NCI-H2107 (cell line): ENCODE measurements at regions not wholly inside any gene's neighbourhood (a gene's known extent, or its start where the extent isn't known, plus 50 kb on each side); places are given as distances from the start of the nearest gene placed in this dataset.
"Not testable (repeated sequence)": the region's sequence is repeated elsewhere in the genome, so short reads cannot be mapped to it uniquely, and the experiment has no call there.

Source experiments
- DNase-seq: peaks from one replicate; lab custom pipeline; 2025; lab: John Stamatoyannopoulos, UW

DNA sequence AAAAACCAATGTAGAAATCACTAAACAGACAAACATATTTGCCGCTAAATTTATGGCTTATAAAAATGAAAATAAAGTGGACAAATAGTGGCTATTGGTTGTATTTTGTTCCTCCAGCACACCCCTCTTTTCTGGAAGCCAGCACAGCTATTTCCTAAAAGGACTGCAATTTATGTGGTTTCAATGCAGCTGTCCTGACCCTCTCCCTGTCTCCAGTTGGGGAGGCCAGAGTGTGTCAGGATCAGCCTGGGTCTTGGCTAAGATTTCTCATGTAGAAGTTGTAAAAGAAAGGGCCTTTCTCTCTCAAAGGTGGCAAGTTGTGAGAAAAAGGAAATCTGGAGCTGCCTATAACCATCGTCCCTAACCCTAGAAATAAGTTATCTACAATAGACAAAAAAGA lies 165.6 kb downstream of the ALDH8A1 start:
- DNase-seq, result no peak

DNA sequence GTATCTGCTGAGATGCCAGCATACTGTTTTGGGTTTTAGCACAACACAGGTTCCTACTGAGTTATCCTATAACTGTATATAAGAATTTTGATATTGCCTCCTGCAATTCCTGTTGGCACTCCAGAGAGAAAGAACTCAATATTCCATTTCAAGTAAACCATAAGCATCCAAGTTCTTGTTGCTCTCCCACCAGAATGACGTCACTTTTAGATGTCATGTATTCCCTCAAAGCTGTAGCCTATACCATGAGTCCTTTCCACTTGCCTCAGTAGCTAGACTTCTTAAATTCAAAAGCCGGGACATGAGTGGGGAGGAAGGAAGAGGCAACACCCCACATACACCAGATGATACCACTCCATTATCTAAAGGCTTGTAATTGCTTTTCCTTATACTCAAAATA lies 171.5 kb downstream of the ALDH8A1 start:
- no peak for DNase-seq

DNA sequence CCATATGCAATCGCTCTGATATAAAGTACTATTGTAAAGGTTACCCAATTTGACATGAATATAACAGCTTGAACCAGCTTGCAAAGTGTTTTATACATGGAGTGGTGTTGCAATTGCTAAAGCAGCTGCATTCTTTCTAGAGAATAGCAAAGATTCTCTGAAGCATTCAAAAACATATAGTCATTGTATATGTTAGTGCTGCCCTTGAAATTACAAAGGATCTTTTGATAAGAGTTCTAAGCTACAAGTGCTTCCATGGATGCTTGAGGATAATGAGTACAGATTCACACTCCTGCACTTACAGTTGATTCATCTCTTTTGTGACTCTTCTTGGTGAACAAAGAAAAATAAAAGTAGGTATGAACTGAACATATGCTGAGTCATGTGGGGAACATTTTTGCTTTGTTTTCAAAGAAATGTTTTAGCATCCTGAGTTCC lies 175.7 kb downstream of the ALDH8A1 start:
- no peak for DNase-seq

DNA sequence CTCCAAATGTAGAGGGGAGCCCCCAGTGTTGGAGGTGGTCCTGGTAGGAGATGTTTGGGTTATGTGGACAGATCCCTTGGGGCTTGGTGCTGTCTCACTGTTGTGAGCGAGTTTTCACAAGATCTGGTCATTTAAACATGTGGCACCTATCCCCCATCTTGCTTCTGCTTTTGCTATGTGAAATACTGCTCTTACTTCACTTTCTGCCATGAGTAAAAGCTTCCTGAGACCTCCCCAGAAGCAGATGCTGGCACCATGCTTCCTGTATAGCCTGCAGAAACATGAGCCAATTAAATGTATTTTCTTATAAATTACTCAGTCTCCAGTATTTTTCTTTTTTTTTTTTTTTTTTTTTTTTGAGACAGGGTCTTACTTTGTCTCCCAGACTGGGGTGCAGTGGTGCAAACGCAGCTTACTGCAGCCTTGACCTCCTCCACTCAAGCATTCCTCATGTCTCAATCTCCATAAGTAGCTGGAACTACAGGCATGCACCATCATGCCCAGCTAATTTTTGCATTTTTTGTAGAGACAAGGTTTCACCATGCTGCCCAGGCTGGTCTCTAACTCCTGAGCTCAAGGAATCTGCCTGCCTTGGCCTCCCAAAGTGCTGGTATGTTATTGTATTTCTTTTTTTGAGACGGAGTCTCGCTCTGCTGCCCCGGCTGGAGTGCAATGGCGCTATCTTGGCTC lies 177.1 kb downstream of the ALDH8A1 start:
- DNase-seq, result no peak

DNA sequence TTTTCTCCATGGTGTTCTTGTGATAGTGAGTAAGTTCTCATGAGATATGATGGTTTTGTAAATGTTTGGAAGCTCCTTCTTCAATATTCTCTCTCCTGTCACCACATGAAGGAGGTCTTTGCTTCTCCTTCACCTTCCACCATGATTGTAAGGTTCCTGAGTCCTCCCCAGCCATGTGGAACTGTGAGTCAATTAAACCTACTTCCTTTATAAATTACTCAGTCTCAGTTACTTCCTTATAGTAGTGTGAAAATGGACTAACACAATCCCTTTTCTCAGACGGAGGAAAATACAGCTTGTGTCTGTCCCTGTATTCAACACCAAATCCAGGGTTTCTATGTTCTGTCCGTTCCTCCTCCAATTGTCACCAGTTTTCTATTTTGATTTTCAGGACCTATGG lies 181.0 kb downstream of the ALDH8A1 start:
- DNase-seq, result no peak

DNA sequence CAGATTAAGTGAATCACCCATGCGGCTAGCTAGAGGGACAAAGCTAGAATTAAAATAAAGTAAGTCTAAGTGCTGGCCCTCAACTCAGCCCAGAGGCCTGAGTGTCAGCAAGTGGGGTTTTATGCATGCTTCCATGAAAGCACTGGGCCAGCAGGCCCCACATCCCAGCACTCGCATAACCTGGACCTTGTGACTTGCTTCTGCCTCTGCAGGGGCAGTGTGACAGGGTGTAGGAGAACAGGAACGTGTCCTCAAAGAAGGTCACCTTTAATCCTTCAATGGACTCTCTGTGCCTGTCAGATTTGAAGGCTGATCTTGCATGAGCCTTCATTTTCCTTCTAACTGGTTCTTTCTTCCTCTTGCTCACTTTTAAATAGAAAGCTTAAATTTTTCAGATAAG lies 183.4 kb downstream of the ALDH8A1 start:
- no peak for DNase-seq

DNA sequence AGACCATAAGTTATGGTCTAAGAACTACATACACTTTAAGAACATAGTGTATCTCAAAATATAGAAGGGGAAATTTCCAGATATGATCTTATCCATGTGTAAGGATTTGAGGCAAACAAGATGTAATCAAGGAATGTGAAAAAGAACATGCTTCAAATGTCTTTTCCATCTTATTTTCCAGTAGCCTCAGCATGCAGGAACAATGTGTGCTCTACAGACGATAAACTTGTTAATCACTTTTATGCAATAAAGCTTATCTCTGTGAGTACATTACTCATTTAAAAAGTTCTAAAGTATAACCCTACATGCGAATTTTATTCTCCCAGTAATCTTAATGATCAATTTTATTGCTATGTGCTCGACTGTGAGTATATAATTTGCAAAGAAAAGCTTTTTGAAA lies 185.2 kb downstream of the ALDH8A1 start:
- DNase-seq, result no peak

DNA sequence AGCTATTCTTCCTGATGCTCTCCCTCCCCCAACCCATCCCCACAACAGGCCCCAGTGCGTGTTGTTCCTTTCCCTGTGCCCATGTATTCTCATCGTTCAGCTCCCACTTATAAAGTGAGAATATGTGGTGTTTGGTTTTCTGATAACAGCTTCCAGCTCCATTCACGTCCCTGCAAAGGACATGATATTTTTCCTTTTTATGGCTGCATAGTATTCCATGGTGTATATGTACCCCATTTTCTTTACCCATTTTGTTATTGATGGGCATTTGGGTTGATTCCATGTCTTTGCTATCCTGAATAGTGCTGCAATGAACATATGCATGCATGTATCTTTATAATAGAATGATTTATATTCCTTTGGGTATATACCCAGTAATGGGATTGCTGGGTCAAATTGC lies 186.3 kb downstream of the ALDH8A1 start:
- not testable (repeated sequence) for DNase-seq

DNA sequence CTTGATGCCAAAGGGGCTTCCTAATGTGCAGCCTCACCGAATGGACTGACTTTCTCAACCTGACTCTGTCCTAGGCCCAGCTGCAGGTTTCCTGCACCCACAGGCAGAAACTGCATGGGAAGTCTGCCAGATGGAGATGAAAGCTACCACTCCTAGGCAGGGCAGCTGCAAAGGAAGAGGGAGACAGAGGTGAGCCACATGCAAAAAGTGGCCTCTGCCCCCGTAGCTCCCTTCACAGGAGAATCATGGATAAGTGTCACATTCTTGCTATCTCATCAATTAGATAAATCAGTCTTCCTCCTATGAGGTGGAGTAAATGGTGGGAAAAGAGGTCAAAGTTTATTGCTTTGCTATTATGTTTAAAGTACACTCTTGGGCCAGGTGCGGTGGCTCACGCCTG lies 191.3 kb downstream of the ALDH8A1 start:
- no peak for DNase-seq

DNA sequence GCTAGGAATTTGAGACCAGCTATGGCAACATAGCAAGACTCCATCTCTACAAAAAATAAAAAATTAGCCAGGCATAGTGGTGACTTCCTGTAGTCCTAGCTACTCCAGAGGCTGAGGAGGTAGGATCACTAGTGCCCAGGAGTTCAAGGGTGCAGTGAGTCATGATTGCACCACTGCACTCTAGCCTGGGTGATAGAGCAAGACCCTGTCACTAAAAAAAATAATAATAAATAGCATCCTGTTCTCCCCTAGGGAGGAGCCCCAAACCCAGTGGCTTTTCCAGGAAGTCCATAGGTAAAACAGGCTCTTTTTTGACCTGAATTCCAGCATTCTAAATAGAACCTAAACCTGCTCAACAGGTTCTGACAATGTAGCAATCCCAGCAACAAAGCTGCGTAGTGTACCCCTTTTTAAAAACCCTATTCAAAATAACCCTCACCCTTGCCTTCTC lies 192.0 kb downstream of the ALDH8A1 start:
- DNase-seq, result no peak

DNA sequence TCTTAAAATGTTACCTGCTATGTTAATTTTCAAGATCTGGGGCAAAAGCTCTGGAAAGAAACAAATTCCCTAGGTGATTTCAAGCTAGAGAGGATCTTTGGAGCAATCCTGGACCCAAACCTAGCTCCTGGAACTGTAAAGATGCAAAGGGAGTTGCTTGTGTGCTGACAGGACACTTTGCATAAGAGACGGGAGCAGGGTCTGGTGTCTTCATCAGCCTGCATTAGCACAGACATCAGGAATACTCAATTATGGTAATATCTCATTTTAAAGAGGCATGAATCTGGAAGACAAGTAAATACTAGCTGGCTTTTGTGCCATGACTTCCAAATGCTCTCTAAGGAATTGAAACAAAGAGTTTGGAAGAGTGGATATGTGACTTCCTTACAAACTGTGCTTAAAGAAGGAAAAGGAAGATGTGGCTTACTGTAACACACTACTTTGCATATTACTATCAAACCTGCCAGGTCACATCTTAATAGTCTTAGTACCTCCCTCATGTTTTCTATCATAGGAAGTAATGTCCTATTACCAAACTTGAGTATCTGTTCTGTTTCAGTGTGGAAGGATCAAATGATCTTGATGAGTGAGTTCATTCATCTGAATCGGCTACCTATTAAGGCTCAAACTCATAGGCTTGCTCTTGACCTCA lies 193.4 kb downstream of the ALDH8A1 start:
- DNase-seq, result no peak

DNA sequence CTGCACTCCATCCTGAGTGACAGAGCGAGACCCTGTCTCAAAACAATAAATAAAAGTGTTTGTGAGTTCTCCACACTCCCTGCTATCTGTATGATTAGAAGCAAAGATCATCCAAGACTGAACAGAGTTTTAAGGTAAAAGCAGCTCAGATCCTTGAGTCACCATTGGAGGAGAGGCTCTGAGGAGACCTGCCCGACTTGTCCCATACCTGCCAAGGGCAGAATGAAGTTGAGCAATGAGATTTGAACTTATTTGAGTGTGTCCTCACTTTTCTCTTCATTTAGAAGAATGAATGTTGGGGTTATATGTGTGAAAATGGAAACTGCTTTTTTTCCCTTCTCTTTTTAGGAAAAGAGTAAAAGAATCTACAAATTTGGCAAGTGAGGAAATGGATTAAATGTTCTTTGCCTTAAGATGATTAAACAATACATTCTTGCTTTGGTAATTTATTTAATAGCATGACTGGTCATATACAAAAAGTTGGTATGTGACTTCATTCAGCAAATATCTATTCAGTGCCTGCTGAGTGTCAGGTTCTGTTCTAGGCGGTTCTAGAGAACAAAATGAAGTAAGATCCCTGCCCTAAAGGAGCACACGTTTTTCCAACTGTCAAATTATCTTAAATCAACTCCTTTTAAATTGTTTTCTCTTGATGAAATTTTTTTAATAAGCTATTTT lies 195.7 kb downstream of the ALDH8A1 start:
- no peak for DNase-seq

DNA sequence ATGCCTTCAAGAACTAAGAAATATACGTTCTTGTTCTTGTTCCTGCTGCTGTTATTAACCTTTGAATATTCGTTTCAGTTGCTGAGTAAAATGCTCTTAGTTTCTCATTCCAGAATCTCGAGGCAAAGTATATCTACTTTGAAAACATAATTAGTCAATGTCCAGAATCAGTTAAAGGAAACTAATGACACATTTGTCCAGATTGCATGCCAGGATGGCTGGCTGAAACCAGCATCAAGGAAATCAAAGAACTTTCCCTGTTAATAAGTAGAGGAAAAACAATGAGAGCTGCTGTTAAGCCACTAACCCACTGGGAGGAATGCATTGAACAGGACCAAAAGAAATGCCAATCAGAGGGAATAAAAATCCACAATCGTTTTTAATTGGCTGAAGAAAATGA lies 196.9 kb downstream of the ALDH8A1 start:
- no peak for DNase-seq

DNA sequence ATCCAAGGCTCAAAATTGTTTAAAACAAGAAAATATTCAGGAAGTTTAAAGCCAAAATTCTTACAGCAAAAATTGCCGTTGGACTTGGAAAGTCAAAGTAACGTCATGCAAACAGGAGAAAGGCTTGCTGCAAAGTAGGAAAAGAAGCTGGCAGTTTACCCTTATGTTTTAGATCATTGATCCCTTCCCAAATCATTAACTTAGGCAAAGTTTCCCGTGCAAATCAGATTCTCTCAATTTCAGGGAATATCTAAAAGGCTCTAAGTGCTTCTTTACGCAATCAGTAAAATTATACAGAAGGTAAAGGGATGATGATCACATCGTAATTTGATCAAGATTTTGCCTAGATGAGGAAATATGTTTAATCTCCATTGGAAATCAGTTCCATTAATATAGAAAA lies 197.5 kb downstream of the ALDH8A1 start:
- DNase-seq, result no peak

DNA sequence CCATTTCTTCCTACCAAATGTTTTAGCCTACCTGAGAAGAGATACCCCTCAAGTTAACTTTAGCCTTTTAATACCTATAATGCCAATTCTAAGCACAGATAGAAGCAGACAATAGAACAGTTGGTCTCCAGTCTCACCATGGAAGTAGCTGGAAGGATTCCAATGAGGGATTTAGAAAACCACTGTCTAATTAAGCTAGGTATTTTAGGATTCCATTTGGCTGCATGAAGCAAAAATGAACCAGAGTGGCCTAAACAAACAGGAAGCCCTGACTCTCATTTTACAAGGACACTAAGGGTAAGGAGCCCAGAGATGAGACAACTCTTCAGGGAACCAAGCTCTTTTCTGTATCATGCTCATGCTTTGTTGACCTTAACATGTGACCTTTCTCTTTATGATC lies 199.2 kb downstream of the ALDH8A1 start:
- DNase-seq, result no peak

DNA sequence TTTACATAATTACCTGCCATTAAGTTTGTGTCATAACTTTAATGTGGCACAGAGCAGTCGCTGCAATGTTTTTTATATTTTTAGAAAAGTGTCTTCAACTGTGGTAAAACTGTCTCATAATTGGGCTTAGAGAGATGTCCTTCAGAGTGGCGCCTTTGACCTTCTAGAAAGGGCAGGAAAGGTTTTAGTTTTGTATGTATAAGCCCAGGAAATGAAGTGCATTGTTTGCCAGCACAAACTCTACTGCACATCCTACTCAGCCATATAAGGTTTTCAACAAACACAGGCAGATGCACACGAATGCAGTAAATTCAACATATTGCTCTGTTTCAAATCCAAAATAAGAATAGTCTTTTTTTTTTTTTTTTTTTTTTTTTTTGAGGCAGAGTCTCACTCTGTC lies 201.4 kb downstream of the ALDH8A1 start:
- no peak for DNase-seq

DNA sequence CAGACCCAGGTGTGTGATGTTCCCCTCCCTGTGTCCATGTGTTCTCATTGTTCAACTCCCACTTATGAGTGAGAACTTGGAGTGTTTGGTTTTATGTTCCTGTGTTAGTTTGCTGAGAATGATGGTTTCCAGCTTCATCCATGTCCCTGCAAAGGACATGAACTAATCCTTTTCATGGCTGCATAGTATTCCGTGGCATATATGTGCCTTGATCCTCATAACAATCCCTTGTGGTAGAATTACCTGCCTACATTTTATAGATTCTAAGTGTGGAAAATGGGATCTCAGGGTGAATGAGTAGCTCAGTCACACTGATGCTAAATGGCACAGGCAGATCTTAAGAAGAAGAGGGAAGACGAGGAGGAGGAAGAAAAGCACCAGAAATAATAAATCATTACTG lies 202.7 kb downstream of the ALDH8A1 start:
- DNase-seq, result not testable (repeated sequence)

DNA sequence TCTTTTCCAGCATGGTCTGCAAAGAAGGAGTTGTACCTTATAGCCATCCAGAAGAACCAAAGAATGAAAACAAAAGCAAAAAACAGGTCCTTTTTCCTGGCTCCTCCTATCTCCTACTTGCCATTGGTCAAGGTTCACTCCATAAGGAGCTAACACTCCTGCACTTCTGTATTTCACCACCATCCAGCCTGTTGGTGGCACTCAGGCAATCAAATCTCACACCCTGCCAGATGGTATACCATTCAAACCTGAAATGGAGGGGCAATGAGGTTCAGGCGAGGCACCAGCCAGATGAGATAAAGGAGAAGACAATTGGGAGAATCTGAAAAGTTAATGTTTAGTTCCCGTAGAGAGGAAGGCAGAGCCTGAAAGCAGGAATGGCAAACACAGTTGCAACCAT lies 203.8 kb downstream of the ALDH8A1 start:
- DNase-seq, result no peak

DNA sequence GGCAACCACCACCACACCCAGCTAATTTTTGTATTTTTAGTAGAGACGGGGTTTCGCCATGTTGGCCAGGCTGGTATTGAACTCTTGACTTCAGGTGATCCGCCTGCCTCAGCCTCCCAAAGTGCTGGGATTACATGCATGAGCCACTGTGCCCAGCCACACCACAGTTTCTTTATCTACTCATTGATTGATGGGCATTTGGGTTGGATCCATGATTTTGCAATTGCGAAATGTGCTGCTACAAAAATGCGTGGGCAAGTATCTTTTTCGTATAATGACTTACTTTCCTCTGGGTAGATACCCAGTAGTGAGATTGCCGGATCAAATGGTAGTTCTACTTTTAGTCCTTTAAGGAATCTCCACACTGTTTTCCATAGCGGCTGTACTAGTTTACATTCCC lies 204.7 kb downstream of the ALDH8A1 start:
- DNase-seq, result not testable (repeated sequence)

DNA sequence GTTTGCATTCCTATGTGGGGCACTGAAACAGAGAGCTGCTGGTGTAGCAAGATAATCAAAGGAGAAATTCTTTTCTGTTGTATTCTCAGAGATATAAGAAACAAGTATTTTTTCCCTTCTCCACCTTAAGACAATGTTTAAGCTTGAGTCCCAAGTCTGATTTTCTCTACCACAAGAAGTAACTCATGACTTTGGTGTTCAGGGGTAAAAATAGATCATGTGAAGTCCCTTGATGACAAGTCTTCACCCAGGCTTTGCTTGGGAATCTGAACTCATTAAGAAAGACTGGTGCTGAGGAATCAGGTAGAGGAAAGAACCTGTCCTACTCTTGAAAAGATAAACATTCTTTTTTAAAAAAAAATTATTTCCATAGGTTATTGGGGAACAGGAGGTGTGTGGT lies 205.6 kb downstream of the ALDH8A1 start:
- DNase-seq, result no peak

DNA sequence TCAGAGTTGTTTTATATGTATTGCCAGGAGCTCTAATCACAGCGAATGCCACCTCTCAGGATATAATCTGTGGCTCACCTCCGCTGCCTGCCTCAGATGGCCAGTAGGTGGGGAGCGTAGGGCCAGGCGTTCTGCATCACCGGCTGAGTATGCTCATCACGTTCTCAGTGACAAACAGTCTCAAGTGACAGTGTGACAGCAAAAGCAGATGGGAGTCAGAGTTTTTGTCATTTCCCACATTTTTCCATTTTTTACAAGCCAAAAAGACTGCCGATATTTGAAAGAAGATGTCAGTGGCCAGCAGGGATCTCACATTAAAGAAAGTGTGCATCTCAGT lies 208.7 kb downstream of the ALDH8A1 start:
- DNase-seq, result no peak

DNA sequence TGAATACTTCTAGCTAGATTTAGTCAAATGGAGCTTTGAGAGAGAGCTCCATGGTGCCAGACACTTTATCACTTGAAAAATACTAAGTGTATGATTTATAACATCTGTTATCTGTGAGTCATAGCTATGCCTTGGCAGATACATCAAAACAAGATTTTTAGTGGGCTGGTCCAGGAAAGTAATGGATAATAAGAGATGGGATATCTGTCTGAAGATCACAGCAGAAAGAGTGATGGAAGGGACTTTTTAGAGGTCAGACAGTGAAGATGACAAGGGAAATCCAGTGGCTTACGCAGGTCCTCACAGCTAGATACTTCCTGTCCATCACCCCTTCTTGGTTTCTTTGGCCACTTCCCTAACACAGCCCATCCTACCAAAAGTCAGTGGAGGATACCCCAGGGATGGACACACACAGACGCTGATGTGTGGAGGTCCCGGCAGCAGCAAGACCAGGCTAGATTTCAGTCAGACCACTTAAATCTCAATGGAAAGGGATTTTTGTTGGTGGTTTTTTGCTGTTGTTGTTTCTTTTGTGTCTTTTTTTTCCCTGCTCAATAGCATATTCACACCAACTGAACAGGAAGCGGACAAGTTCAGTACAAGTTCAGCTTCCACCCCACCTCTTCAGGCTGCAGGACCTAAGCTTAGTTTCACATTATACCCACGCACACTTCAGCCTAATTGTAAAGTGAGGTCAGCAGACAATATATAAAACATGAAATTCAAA lies 209.3 kb downstream of the ALDH8A1 start:
- DNase-seq, result no peak

DNA sequence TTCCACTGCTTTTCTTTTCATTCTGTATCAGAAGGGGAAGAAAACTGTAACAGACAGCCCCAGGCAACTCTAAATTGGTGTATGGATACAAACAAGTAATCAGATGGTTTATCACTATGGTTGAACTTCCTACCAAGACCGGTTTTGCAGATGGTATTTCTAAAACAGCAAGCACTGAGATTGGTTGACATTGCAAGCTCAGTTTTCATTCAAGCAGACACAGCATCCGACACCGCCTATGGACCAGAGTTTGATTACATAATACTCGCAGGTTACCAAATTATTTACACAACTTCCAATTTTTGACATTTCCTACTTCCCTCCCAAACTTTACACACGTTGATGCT lies 209.9 kb downstream of the ALDH8A1 start:
- DNase-seq, result peak; percentile 10
